ENCODE measurements at regions not wholly inside any gene's neighbourhood (a gene's known extent, or its start where the extent isn't known, plus 50 kb on each side); places are given as distances from the start of the nearest gene placed in this dataset.
"Not testable (repeated sequence)": the region's sequence is repeated elsewhere in the genome, so short reads cannot be mapped to it uniquely, and the experiment has no call there.

DNA sequence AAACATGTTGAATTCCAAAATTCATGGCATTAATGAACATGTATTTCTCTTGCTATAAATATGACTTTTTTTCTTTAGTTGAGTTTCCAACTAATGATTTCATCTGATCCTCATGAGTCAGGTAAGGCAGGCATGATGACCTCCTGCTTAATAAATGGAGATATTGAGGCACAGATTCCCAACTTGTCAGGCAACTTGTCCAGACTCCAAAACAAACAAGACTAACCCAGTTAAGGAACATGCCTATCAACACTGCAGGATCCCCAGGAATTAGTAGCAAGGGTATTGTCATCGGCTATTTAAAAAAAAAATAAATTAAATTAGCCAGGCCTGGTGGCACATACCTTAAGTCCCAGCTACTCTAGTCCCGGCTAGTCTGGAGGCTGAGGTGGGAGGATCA, 121.3 kb upstream of the SALL4 start:
- H3K4me1 ChIP-seq (ENCODE audit: control insufficient read depth in 1 of 2, low read depth in 2 of 2), result no peaks in the 10 kb centered on the region

DNA sequence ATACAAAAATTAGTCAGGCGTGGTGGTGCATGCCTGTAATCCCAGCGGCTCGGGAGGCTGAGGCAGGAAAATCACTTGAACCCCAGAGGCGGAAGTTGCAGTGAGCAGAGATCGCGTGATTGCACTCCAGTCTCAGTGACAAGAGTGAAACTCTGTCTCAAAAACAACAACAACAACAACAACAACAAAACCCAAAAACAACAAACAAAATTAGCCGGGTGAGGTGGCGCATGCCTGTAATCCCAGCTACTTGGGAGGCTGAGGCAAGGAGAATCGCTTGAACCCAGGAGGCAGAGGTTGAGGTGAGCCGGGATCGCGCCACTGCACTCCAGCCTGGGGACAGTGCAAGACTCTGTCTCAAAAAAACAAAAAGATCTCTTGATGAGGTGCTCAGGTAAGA, 120.5 kb upstream of the SALL4 start:
- not testable (repeated sequence) for H3K4me3 ChIP-seq; H3K36me3 ChIP-seq; H3K27ac ChIP-seq; ATAC-seq (ENCODE audit: insufficient number of reproducible peaks, low FRiP score, low read depth); H3K4me1 ChIP-seq (ENCODE audit: control insufficient read depth in 1 of 2, low read depth in 2 of 2); H3K9me3 ChIP-seq; H3K27me3 ChIP-seq (replicated peaks; ENCODE audit: insufficient read depth); DNase-seq (ENCODE audit: low spot score)

More for the DNA sequence above, 121.3 kb upstream of the SALL4 start:
- TF ChIP-seq, protein P1, sequence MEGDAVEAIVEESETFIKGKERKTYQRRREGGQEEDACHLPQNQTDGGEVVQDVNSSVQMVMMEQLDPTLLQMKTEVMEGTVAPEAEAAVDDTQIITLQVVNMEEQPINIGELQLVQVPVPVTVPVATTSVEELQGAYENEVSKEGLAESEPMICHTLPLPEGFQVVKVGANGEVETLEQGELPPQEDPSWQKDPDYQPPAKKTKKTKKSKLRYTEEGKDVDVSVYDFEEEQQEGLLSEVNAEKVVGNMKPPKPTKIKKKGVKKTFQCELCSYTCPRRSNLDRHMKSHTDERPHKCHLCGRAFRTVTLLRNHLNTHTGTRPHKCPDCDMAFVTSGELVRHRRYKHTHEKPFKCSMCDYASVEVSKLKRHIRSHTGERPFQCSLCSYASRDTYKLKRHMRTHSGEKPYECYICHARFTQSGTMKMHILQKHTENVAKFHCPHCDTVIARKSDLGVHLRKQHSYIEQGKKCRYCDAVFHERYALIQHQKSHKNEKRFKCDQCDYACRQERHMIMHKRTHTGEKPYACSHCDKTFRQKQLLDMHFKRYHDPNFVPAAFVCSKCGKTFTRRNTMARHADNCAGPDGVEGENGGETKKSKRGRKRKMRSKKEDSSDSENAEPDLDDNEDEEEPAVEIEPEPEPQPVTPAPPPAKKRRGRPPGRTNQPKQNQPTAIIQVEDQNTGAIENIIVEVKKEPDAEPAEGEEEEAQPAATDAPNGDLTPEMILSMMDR (IDR thresholded peaks at IDR 0.05), result no peak
- DNase-seq (ENCODE audit: low spot score) (no peak), ATAC-seq (ENCODE audit: insufficient number of reproducible peaks, low FRiP score, low read depth) (no peak)
- H3K4me3 ChIP-seq, result no peak overlapping the region
- H3K9me3 ChIP-seq, result no peaks in the 10 kb centered on the region
- H3K27me3 ChIP-seq (replicated peaks; ENCODE audit: insufficient read depth), result no peaks in the 10 kb centered on the region
- no peak overlapping the region for H3K27ac ChIP-seq
- no peaks in the 10 kb centered on the region for H3K36me3 ChIP-seq

DNA sequence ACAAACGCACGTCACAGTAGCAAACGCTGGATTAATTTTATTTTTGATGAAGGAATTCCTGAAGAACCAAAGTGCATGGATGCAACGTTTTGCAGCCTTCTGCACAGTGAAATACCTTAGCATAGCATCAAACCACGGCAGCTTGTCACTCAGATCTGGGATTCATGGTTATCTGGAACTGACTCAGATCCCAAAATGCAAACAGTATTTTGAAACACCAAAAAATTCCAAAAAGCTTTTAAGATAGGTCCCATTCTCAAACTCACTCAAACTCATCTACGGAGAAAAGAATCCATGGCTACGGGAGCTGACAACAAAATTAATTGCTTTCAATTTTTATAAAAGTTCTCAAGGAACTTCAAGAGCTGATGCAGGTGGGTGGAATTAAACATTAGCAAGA, 116.2 kb upstream of the SALL4 start:
- Histone ChIP-seq H3K9me3 (no peaks in the 10 kb centered on the region), H3K27me3 (replicated peaks; ENCODE audit: insufficient read depth) (no peaks in the 10 kb centered on the region), H3K27ac (no peak overlapping the region), H3K4me3 (no peak overlapping the region), H3K36me3 (no peaks in the 10 kb centered on the region), H3K4me1 (ENCODE audit: control insufficient read depth in 1 of 2, low read depth in 2 of 2) (no peaks in the 10 kb centered on the region)
- TF ChIP-seq, protein P1 (IDR thresholded peaks at IDR 0.05), result no peak
- ATAC-seq (ENCODE audit: insufficient number of reproducible peaks, low FRiP score, low read depth) (no peak), DNase-seq (ENCODE audit: low spot score) (no peak)

DNA sequence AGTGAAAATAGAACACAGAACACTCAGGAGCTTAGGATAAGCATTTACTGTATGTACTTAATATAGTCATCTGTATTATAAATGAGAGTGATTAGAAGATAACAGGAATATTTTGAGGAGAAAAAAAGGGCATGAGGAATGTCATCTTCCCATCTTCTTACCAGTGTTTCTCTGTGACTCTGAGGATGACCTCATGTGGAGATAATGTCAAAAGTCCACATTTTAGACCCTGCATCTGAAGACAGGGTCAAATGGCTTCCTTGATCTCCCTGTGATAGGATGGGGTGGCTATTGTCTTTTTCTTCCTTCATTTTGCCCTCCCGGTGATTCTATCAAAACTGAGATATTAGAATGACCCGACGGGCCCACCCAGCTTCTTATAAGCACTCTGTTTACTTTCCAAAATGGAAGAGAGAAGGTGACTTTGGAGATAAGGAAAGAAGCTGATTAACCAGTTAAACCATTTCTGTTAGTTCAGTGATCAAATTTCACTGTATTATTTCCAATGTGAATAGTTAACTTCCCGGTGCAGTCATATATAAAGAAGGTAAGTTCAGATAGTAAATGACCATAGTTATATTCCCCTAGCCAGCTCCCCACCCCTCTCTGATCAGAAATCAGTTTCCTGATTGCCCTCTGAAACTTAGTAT, 115.7 kb upstream of the SALL4 start:
- DNase-seq (ENCODE audit: low spot score) (no peak), ATAC-seq (ENCODE audit: insufficient number of reproducible peaks, low FRiP score, low read depth) (no peak)
- TF ChIP-seq, protein P1 (IDR thresholded peaks at IDR 0.05), result no peak
- H3K4me1 ChIP-seq (ENCODE audit: control insufficient read depth in 1 of 2, low read depth in 2 of 2), result no peaks in the 10 kb centered on the region
- no peak overlapping the region for H3K27ac ChIP-seq
- H3K36me3 ChIP-seq, result no peaks in the 10 kb centered on the region
- H3K4me3 ChIP-seq, result no peak overlapping the region
- H3K27me3 ChIP-seq (replicated peaks; ENCODE audit: insufficient read depth), result no peaks in the 10 kb centered on the region
- no peaks in the 10 kb centered on the region for H3K9me3 ChIP-seq

DNA sequence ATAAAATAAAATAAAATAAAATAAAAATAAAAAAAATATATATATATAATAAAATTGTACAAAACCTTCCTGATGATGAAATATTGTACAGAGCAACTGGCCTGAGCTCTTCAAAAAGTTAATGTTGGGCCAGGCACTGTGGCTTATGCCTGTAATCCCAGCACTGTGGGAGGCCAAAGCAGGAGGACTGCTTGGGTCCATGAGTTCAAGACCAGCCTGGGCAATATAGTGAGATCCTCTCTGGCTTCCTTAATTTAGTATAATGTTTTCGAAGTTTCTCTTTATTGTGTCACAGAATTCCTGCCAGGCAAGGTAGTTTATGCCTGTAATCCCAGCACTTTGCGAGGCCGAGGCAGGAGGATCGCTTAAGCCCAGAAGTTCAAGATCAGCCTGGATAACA, 113.9 kb upstream of the SALL4 start:
- DNase-seq (ENCODE audit: low spot score) (no peak), ATAC-seq (ENCODE audit: insufficient number of reproducible peaks, low FRiP score, low read depth) (no peak)
- H3K27ac ChIP-seq, result no peak overlapping the region
- TF ChIP-seq, protein P1 (IDR thresholded peaks at IDR 0.05), result no peak
- H3K9me3 ChIP-seq, result no peaks in the 10 kb centered on the region
- H3K4me3 ChIP-seq, result no peak overlapping the region
- H3K36me3 ChIP-seq, result no peaks in the 10 kb centered on the region
- H3K27me3 ChIP-seq (replicated peaks; ENCODE audit: insufficient read depth), result no peaks in the 10 kb centered on the region
- no peaks in the 10 kb centered on the region for H3K4me1 ChIP-seq (ENCODE audit: control insufficient read depth in 1 of 2, low read depth in 2 of 2)

DNA sequence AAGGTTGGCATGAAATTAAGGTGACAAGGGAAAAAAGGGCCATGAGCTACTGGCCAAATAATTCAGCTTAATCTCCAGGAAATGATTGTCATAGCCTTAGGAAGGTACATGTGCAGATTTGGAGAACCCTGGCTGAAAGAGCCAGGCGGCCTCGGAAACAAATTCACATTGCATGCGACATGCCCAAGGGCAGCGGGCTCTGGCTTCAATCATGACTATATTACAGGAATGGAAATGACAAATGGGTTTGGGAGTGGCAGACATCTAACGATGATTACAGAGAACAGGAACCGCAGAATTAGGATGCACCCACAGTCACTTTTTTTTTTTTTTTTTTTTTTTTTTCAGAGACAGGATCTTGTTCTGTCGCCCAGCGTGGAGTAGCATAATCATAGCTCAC, 112.4 kb upstream of the SALL4 start:
- TF ChIP-seq, protein P1 (IDR thresholded peaks at IDR 0.05), result no peak
- Histone ChIP-seq H3K27ac (no peak overlapping the region), H3K9me3 (no peaks in the 10 kb centered on the region), H3K4me3 (no peak overlapping the region), H3K4me1 (ENCODE audit: control insufficient read depth in 1 of 2, low read depth in 2 of 2) (no peaks in the 10 kb centered on the region), H3K36me3 (no peaks in the 10 kb centered on the region), H3K27me3 (replicated peaks; ENCODE audit: insufficient read depth) (no peaks in the 10 kb centered on the region)
- DNase-seq (ENCODE audit: low spot score), result no peak
- no peak for ATAC-seq (ENCODE audit: insufficient number of reproducible peaks, low FRiP score, low read depth)

Measured in thoracic aorta (tissue), 2 donors.